HG03108 (cell line): ENCODE measurements at regions not wholly inside any gene's neighbourhood (a gene's known extent, or its start where the extent isn't known, plus 50 kb on each side); places are given as distances from the start of the nearest gene placed in this dataset.
"Not testable (repeated sequence)": the region's sequence is repeated elsewhere in the genome, so short reads cannot be mapped to it uniquely, and the experiment has no call there.

Experiments
- ATAC-seq: cut with Tn5 transposase; IDR thresholded peaks from one replicate; pipeline ENCODE4 v1.9.1; 2021; ENCODE audit warnings: moderate library complexity; ENCODE audit not compliant: unreplicated experiment

DNA sequence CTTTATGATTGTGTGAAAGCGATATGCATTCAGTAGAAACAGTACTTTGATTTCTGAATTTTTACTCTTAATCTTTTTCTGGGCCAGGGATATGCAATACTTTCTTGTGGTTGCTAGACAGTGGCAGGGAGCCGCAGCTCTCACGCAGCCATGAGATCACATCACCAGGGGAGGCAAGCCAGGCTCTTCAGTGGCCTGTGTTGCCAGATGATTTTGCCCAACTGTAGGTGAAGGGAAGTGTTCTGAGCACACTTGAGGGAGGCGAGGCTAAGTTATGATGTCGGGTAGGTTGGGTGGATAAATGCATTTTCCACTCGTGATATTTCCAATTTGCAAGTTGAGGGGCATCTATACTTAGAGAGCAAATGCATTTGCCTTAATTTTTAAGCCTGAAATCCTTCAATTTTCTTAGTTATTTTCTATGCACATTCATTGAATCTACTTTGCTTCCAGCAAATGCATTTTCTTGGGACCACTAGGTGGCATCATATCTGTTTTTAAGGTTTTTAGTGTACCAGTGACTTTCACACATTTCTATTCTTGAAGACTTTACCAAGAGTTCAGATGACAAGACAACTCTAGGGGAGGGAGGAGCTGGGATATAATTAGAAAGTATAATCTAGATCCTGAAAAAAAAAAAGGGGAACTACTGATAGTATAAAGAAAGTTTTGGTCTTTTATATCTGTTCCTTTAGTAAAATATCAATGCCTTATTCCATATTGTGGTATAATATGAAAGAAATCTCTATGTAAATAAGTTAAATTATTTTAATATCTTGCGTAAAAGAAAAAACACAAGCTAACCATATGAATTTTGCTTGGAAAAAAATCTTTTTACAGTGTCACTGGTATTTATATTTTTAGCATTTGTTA, 643.3 kb downstream of the SOCS6 start:
- no peak for ATAC-seq

DNA sequence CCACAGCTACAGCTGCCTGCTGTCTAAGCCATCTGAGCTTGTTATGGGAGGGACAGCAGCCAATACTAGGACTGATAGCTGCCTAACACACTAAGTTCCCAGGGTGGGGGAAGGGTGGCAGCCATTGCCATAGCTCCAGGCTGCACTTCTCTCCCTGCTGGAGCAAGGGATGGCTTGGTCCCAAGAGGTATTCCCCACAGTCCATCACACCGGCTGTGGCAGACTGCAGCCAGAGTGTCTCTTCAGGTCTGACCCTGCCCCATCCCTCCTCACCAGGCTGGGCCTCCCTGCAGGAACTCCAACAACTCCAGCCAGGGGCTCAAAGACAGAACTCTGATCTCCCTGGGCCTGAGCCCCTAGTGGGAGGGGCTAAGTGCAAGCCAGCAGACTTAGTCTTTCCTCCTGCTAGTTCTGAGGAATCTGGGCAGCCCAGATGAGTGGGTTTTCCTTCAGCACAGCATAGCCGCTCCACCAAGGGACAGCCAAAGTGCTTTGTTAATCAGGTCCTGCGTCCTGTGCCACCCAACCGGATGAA, 632.1 kb downstream of the SOCS6 start:
- ATAC-seq, result no peak

DNA sequence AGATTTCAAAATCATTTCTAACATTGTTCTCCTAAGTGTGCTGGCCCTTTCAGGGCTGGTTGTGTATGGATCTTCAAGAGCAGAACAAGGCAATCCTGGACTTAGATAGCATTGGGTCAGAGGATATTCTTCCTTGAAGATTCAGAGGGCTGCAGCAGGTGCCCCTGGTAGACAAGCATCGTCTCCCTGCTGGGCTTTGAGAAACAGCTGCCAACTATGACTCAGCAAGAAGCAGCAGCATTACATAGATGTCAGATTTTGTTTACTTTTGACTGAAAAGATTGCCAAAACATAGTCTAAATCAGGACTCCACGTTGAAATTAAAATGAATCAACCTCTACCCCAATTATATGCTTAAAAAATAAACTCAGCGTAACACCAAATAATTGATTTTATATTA, 618.8 kb downstream of the SOCS6 start:
- ATAC-seq, result no peak

DNA sequence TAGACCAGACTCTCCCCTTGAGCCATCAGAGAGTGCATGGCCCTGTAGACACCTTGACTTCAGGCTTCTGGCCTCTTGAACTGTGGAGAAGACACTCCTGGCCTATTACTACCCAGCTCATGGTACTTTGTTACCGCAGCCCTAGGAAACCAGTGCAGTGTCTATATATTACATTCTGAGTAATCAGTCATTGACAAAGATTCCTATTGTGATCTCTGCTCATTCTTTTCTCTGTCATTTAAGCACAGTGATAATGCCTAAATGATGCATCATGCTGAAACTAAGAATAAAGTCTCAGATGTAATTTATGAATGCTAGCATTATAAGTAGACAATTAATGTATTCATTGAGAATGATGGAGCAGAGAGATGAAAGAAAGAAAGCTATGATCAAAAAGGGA, 603.5 kb downstream of the SOCS6 start:
- no peak for ATAC-seq

DNA sequence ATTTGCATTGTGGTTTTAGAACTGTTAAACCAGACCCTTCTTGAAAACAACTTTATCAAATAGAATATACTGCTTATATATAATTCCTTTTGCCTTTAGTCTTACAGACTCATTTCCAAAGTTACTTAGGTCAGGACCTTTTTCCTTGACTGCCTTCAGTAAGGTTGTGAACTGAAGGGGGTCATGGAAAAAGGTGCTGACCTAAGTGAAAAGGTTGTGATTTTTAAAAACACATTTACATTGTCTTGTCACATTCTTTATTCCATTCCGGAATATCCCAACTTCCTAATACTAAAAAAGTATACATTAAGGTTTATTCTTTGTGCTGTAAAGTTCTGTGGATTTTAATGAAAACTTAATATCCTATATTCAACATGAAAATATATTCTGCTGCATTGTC, 581.4 kb downstream of the SOCS6 start:
- no peak for ATAC-seq

DNA sequence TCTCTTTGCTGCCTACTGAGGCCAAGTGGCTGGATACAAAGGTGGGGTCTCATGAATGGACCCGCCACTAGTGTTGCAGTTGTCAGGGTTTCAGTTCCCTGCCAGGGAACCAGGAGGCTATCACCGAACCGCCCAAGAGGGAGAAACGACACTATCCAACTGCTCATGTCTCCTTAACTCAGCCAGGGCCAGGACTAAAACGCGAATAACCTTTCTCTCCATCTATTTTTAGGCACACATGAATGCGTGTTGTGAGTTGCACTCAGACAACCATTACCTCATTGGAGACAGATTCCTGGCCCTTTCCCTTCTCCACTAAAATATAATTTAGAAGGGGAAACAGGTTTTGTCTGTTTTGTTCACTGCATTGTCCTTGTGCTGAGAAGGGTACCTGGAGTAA, 559.5 kb downstream of the SOCS6 start:
- ATAC-seq, result no peak

DNA sequence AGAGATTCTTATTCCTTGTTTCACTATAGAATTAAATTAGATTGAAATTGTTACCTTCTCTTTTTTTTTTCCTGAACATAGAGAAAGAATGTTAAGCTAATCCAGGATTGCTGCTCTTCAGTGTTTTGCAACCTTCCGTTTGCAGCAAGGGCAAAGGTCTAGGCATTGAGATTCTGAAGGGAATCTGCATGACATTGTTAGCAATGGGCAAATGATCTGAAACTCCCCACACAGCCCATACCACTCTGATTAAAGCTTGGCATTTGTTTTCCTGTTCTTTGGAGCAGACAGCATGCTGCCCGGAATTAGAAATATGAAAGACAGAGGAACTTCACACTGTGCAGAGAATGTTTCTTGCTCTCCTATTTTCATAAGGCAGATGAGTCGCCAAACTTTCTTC, 551.8 kb downstream of the SOCS6 start:
- ATAC-seq, result no peak

DNA sequence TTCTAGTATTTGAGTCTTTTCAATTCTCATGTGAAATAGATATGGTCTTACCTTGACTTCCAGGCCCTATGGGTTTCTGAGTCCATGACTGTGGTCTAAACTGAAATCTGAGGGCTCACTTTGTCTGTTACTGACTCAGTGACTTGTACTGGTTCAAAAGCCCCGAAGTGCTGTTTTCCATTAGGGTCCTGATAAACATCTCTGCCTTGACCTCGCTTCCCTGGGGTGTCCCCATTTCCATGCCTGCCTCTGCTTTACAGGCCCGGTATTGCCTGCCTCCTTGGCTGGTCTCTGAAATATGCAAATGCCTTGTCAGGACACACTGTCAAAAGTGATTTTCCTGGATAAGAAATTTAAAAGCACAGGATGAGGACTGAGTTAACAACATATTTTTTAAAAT, 538.8 kb downstream of the SOCS6 start:
- ATAC-seq, result no peak

DNA sequence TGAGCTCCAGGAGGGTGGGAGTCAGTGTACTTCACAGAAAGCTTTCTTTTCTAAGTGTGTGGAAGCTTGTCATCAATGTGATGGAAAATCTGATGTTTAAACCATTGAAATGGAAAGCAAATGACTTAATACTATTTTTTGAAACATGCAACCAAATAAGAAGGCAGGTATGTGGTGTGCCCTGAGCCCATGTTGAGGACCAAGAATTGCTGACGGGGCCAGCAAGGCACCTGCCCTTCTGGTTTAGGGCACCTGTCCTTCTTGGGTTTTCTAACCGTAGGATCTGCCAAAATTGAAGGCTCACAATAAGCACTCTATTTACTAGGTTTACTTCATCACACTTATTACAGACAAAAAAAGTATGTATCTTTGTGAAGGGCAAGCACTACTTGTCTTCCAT, 537.7 kb downstream of the SOCS6 start:
- ATAC-seq, result no peak

DNA sequence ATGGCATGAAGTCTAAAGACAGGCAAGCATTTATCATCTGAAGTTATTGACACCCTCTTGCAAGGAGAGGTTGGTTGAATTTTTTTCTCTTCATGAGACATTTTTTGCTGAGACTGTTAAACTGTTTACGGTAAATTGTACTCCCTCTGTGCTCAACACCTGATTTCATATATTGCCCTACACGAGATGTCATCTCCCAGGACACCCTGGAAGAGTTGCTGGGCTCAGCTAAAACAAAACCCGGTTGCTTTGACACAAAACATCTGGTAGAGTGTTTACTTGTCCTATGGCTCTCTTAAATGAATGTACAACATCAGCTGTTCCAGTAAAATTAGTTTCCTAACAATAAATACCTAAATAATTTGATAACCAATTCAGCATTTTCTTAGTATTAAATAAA, 533.8 kb downstream of the SOCS6 start:
- no peak for ATAC-seq

DNA sequence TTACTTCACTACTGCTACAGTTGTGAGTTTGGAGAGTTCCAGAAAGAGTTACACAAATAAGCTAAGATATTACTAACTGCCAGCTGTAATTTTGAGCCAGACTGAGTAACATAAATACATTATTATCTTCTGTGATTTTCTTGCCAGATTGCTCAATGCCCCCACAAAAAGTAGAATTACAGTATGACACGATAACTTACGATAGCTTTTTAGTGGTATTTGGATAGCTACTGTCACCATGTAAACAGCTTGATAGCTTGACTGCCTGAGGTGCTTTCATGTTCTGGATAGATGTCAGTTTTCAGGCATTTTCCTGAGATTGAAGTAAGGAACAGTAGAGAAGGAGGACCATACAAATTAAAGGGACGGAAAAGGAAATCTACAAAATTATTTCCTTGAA, 533.3 kb downstream of the SOCS6 start:
- ATAC-seq, result no peak

DNA sequence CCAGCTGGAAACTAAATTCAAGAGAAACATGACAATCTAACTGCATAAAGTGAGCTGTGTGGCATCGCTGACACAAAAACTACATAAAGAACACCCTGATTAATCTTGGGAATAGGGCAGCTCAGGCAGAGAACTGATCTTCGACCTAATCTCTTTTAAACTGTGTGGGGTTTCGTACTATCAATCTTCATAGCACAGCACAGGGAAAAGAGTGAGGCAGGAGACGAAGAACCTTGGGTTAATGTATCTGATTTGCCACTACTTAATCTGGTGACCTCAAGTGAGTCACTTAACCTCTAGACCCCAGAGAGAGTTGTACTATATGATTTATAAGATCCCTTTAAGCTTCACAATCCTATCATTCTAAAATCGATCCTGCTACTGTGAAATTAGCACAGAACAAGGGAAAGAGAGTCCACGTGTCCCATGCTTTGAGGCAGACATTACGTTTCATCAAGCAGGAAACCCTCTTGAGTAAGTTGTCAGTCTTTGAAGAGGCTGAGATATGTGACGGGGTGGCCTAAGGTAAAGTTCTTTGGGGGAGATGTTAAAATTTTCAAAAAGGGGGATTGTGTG, 519.7 kb downstream of the SOCS6 start:
- ATAC-seq, result no peak

DNA sequence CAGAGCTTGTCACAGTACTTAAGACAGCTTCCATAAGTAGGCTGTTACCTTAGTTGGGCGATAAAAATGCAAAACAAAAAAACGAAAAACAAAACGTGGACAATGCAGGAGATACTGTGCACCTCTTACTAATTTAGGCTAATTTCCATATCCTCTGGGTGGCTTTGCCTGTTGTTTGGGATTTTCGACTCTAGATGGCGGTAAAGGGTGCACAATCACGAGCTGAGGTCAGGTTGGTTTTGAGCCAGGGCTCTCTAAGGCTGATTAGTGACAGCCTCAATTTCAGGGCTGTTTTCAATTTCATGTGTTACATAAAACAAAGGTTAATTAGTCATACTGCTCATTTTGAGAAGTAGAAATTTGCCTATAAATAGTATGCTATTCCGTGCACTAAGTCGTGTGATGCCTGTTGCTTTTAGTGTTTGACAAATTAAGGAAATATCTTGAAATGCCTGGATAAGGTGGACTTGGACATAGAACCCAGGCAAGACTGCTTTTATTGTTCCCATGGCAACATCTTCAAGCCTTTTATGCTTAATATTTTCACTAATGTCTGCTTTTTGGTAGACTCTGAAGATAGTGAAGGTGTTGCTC, 493.1 kb downstream of the SOCS6 start:
- ATAC-seq, result peak; percentile 88

DNA sequence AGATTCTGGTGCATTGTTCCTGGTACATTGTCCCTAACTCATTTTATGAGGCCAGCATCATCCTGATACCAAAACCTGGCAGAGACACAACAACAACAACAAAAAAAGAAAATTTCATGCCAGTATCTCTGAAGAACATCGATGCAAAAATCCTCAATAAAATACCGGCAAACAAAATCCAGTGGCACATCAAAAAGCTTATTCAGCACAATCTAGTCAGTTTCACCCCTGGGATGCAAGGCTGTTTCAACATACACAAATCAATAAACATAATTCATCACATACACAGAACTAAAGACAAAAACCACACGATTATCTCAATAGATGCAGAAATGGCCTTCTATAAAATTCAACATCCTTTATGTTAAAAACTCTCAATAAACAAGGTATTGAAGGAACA, 477.4 kb downstream of the SOCS6 start:
- not testable (repeated sequence) for ATAC-seq

DNA sequence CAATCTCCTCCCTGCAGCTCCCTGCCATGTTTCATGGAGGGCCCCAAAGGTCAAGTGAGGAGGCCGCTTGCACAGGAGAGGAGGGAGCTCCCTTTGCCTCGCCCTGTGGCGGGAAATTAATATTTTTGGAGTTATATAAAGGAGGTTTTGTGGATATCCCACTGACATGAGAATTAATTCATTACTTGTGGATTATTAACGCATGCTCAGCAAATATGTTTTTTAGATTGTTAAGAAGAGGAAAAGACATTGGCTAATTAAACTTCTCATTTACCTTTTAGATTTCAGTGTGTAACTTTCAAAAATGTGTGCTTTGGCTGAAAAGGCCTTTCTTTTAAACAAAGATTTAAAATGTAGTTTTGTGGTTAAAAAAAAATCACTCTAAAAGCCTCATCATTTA, 474.0 kb downstream of the SOCS6 start:
- ATAC-seq, result no peak

DNA sequence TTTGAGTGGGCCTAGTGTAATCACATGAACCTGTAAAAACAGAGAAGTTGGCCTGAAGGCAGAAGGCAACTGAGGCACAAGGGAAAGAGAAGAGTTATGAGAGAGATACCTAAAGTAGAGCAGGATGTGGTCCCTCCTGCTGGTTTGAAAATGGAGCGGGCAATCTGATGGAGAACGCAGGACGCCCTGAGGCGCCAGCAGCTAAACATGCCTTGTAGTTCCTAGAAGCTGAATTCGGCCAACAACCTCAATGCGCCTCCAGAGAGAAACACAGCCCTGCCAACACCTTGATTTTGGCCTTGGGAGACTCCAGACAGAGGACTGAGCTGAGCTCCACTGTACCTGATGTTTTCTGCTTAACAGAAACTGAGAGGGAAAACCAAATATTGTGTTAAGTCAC, 469.9 kb downstream of the SOCS6 start:
- ATAC-seq, result no peak

DNA sequence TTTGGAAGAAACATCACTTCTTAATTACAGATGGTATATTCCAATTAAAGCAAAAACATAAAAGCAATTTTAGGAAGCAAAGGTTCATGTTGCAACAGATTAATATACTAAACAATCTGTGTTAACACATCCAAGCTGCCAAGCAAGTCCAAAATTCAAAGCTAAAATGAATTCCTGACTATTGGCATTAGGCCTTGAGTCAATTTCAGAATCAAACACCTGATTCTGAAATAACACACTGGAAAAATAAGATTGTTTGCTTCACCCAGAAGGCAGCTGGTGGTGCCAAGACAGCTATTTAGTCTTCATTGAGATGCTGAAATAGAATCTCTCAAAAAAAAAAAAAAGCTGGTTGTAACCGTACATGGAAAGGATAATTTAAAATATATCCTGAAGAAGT, 465.6 kb downstream of the SOCS6 start:
- no peak for ATAC-seq

DNA sequence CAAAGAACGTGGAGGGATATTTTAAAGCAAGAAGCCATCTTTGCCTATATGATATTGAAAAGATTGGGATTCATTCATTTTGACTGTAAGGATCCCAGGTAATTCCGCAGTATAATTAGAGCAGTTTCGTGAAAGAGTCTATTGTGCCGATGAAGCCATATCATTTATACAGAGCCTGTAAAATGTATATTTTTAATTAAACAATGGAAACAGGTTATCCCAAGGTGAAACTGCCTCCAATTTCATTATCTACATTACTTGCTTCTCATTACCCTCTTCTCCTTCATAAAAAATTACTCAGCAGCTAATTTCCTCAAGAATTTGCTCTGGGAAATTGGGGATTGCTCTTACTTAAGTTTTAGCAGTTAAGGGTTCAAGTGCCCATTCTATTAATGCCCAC, 444.1 kb downstream of the SOCS6 start:
- ATAC-seq, result no peak

DNA sequence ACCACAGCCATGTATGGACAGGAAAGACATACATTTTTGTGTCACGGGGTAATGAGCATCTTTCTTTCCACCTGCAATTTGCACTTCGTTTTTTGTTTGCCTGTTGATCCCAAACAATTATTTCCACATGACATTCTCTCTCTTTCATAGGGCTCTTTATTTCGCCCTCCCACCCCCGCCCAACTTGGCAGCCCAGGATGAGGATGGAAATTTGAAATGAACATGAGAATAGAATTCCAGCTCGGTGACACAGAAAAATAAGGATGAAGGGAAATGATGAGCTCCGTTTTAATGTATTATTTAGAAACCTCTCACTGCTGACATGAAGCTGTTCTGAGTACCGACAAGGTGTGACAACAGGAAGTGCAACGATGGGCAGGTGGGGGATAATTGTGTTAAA, 443.3 kb downstream of the SOCS6 start:
- no peak for ATAC-seq

DNA sequence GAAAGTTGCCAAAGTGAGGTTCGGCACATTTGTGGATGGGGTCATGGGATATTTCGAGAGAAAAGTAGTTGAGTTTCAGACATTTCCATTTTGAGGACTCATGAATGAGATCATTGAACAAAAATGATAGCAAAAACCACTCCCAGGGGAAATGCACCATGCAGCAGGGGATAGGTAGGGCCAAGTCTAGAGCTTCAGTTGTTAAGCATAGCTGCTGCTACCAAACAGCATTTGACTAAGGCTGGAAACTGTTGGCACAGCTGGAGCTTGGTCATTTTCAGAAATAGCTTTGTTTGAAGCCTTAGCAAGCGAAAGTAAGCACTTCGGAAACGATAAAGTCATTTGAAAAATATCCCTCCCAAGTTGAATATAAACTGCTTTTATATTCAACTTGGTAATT, 431.8 kb downstream of the SOCS6 start:
- ATAC-seq, result no peak

DNA sequence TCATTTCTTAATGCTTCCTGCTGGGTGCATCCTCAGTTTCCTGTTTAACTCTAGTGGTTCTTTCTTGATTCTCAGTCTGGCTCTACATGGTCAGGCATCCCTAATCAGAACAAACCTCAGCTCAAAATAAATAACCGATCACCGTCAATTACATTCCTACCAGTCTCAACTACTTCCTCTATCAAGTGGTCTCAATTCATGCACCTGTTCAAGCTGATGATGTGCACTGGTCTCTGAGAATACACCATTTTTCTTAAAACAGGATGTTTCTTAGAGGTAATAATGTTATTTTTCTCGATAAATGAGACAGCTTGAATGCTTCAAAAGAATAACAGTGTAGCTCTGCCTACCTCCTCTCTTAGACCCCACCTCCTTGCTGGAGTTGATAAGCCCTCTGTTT, 420.9 kb downstream of the SOCS6 start:
- ATAC-seq, result no peak

DNA sequence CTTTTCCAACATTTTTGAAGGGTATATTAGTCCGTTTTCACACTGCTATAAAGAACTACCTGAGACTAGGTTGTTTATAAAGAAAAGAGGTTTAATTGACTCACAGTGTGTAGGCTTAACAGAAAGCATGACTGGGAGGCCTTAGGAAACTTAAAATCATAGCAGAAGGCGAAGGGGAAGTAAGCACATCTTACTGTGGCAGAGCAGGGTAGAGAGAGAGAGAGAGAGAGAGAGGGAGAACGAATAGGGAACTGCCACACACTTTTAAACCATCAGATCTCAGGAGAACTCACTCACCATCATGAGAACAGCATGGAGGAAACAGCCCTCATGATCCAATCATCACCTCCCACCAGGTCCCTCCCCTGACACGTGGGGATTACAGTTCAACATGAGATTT, 420.3 kb downstream of the SOCS6 start:
- no peak for ATAC-seq
